WTC11 (cell line): ENCODE measurements at regions not wholly inside any gene's neighbourhood (a gene's known extent, or its start where the extent isn't known, plus 50 kb on each side); places are given as distances from the start of the nearest gene placed in this dataset.

Source experiments
- ATAC-seq: fragments of 200-7000 bp; cut with Tn5 transposase; 2 replicates; pipeline ENCODE4 v1.10.0; 2021; ENCODE audit warnings: mild to moderate bottlenecking, moderate library complexity
- CTCF ChIA-PET: fragments of 300-600 bp; sonication (Branson Sonifier 250); formaldehyde crosslinking; loops from one replicate; lab custom pipeline; 2021; ENCODE audit warnings: antibody characterized with exemption; lab: Charles Lee
- POLR2A ChIA-PET: fragments of 350-600 bp; sonication (Branson Sonifier 250); formaldehyde crosslinking; loops from one replicate; lab custom pipeline; 2021; ENCODE audit warnings: antibody characterized with exemption; lab: Charles Lee
- DNase-seq: peaks from one replicate; pipeline ENCODE4 v3.0.0; 2021; ENCODE audit warnings: low spot score
- H3K27ac Mint-ChIP-seq: 2 replicates; pipeline ENCODE4 v1.8.0; 2021; ENCODE audit warnings: mixed read lengths
- H3K27me3 Mint-ChIP-seq: 2 replicates; pipeline ENCODE4 v1.8.0; 2021; ENCODE audit warnings: low read depth, mild to moderate bottlenecking, moderate library complexity, mixed read lengths
- H3K36me3 Mint-ChIP-seq: 2 replicates; pipeline ENCODE4 v1.8.0; 2021; ENCODE audit warnings: mixed read lengths
- H3K4me1 Mint-ChIP-seq: 2 replicates; pipeline ENCODE4 v1.8.0; 2022; ENCODE audit warnings: mixed read lengths
- H3K4me3 Mint-ChIP-seq: 2 replicates; pipeline ENCODE4 v1.8.0; 2021; ENCODE audit warnings: mild to moderate bottlenecking, moderate library complexity, mixed read lengths
- H3K9me3 Mint-ChIP-seq: 2 replicates; pipeline ENCODE4 v1.8.0; 2021; ENCODE audit warnings: mixed read lengths
- CREB1 ChIP-seq: sonication (generic); formaldehyde crosslinking; IDR thresholded peaks from 2 replicates; pipeline ENCODE4 v1.8.0; 2023; ENCODE audit warnings: mild to moderate bottlenecking, missing genetic modification reagents
- FOXP1 ChIP-seq: sonication (generic); formaldehyde crosslinking; IDR thresholded peaks from 2 replicates; pipeline ENCODE4 v1.8.0; 2022; ENCODE audit warnings: missing genetic modification reagents, mild to moderate bottlenecking, moderate library complexity, borderline replicate concordance
- GTF2I ChIP-seq: fragments of 250-450 bp; sonication (Bioruptor Pico); conservative IDR thresholded peaks from 2 replicates; pipeline ENCODE4 v1.4.0; 2021; ENCODE audit warnings: mild to moderate bottlenecking
- IRF2 ChIP-seq: sonication (generic); formaldehyde crosslinking; IDR thresholded peaks from 2 replicates; pipeline ENCODE4 v1.8.0; 2022; ENCODE audit warnings: low read depth, missing genetic modification reagents, borderline replicate concordance
- JAZF1 ChIP-seq: fragments of 250-450 bp; sonication (Bioruptor Pico); IDR thresholded peaks from 2 replicates; pipeline ENCODE4 v1.9.0; 2021; ENCODE audit warnings: moderate library complexity, mild to moderate bottlenecking, inconsistent platforms
- JUN ChIP-seq: sonication (generic); formaldehyde crosslinking; IDR thresholded peaks from 2 replicates; pipeline ENCODE4 v1.8.0; 2023; ENCODE audit warnings: mild to moderate bottlenecking, missing genetic modification reagents
- OVOL2 ChIP-seq: fragments of 250-450 bp; sonication (Bioruptor Pico); IDR thresholded peaks from 2 replicates; pipeline ENCODE4 v1.9.0; 2021; ENCODE audit warnings: mild to moderate bottlenecking, borderline replicate concordance
- SP1 ChIP-seq: sonication (generic); formaldehyde crosslinking; conservative IDR thresholded peaks from 2 replicates; pipeline ENCODE4 v1.8.1; 2022; ENCODE audit warnings: missing genetic modification reagents
- TEAD4 ChIP-seq: sonication (generic); formaldehyde crosslinking; IDR thresholded peaks from 2 replicates; pipeline ENCODE4 v1.8.0; 2022; ENCODE audit warnings: mild to moderate bottlenecking, missing genetic modification reagents
- ZNF232 ChIP-seq: sonication (generic); formaldehyde crosslinking; IDR thresholded peaks from 2 replicates; pipeline ENCODE4 v1.8.0; 2022; ENCODE audit warnings: mild to moderate bottlenecking, missing genetic modification reagents
- ZNF416 ChIP-seq: fragments of 250-450 bp; sonication (Bioruptor Pico); IDR thresholded peaks from 2 replicates; pipeline ENCODE4 v1.9.0; 2021; ENCODE audit warnings: mild to moderate bottlenecking, inconsistent platforms
- TF ChIP-seq, protein P1 (sequence below): sonication (generic); formaldehyde crosslinking; conservative IDR thresholded peaks from 2 replicates; pipeline ENCODE4 v1.8.1; 2022; ENCODE audit warnings: mild to moderate bottlenecking, missing genetic modification reagents
- TF ChIP-seq, protein P2 (sequence below): sonication (generic); formaldehyde crosslinking; IDR thresholded peaks from 2 replicates; pipeline ENCODE4 v1.8.1; 2023; ENCODE audit warnings: mild to moderate bottlenecking, missing genetic modification reagents, moderate library complexity
- TF ChIP-seq, protein P3 (sequence below): fragments of 250-450 bp; sonication (Bioruptor Pico); IDR thresholded peaks from 2 replicates; pipeline ENCODE4 v1.9.0; 2021; ENCODE audit warnings: mild to moderate bottlenecking
- TF ChIP-seq, protein P4 (sequence below): fragments of 250-450 bp; sonication (Bioruptor Pico); IDR thresholded peaks from 2 replicates; pipeline ENCODE4 v1.9.0; 2021; ENCODE audit warnings: mild to moderate bottlenecking
- TF ChIP-seq, protein P5 (sequence below): sonication (generic); formaldehyde crosslinking; IDR thresholded peaks from 2 replicates; pipeline ENCODE4 v1.8.1; 2023; ENCODE audit warnings: mild to moderate bottlenecking, missing genetic modification reagents, borderline replicate concordance
- TF ChIP-seq, protein P6 (sequence below): fragments of 250-450 bp; sonication (Bioruptor Pico); IDR thresholded peaks from 2 replicates; pipeline ENCODE4 v1.9.0; 2021; ENCODE audit warnings: mild to moderate bottlenecking, borderline replicate concordance
- TF ChIP-seq, protein P7 (sequence below): sonication (generic); formaldehyde crosslinking; IDR thresholded peaks from 2 replicates; pipeline ENCODE4 v1.8.1; 2022; ENCODE audit warnings: low read depth, missing genetic modification reagents, borderline replicate concordance

DNA sequence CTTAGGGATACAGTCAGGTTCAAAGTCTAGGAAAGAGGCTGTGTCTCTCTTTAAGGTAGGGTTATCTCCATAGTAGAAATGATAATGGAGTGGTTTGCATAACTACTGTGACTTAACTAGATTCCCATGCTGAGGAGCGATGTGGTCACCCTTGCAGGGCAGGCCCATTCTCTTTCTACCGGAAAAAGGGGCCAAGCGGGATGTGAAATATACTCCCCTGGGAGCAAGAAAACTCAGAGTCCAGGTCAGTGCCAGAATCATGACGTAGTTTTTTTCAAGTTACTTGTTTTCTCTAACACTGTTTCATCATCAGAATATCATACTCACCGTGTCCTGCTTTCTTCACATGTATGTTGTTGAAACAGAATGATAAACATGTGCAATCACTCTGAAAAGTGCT is 649.0 kb upstream of the ANKRD30A start:
- no peaks in the 10 kb centered on the region for H3K36me3 Mint-ChIP-seq
- TF ChIP-seq TEAD4 (CRISPR knock-in tag) (no peak), SP1 (CRISPR knock-in tag) (no peak), ZNF232 (CRISPR knock-in tag) (no peak), OVOL2 (CRISPR knock-in tag) (no peak), IRF2 (CRISPR knock-in tag) (no peak), FOXP1 (CRISPR knock-in tag) (no peak), JUN (CRISPR knock-in tag) (no peak), CREB1 (CRISPR knock-in tag) (no peak), ZNF416 (no peak), GTF2I (CRISPR knock-in tag) (no peak), JAZF1 (CRISPR knock-in tag) (no peak)
- TF ChIP-seq, protein P1, sequence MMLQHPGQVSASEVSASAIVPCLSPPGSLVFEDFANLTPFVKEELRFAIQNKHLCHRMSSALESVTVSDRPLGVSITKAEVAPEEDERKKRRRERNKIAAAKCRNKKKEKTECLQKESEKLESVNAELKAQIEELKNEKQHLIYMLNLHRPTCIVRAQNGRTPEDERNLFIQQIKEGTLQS (CRISPR knock-in tag) = no peak
- TF ChIP-seq, protein P2, sequence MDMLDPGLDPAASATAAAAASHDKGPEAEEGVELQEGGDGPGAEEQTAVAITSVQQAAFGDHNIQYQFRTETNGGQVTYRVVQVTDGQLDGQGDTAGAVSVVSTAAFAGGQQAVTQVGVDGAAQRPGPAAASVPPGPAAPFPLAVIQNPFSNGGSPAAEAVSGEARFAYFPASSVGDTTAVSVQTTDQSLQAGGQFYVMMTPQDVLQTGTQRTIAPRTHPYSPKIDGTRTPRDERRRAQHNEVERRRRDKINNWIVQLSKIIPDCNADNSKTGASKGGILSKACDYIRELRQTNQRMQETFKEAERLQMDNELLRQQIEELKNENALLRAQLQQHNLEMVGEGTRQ (CRISPR knock-in tag) = no peak
- TF ChIP-seq, protein P3, sequence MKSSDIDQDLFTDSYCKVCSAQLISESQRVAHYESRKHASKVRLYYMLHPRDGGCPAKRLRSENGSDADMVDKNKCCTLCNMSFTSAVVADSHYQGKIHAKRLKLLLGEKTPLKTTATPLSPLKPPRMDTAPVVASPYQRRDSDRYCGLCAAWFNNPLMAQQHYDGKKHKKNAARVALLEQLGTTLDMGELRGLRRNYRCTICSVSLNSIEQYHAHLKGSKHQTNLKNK (CRISPR knock-in tag) = no peak
- TF ChIP-seq, protein P4, sequence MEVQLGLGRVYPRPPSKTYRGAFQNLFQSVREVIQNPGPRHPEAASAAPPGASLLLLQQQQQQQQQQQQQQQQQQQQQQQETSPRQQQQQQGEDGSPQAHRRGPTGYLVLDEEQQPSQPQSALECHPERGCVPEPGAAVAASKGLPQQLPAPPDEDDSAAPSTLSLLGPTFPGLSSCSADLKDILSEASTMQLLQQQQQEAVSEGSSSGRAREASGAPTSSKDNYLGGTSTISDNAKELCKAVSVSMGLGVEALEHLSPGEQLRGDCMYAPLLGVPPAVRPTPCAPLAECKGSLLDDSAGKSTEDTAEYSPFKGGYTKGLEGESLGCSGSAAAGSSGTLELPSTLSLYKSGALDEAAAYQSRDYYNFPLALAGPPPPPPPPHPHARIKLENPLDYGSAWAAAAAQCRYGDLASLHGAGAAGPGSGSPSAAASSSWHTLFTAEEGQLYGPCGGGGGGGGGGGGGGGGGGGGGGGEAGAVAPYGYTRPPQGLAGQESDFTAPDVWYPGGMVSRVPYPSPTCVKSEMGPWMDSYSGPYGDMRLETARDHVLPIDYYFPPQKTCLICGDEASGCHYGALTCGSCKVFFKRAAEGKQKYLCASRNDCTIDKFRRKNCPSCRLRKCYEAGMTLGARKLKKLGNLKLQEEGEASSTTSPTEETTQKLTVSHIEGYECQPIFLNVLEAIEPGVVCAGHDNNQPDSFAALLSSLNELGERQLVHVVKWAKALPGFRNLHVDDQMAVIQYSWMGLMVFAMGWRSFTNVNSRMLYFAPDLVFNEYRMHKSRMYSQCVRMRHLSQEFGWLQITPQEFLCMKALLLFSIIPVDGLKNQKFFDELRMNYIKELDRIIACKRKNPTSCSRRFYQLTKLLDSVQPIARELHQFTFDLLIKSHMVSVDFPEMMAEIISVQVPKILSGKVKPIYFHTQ (CRISPR knock-in tag) = no peak
- TF ChIP-seq, protein P5, sequence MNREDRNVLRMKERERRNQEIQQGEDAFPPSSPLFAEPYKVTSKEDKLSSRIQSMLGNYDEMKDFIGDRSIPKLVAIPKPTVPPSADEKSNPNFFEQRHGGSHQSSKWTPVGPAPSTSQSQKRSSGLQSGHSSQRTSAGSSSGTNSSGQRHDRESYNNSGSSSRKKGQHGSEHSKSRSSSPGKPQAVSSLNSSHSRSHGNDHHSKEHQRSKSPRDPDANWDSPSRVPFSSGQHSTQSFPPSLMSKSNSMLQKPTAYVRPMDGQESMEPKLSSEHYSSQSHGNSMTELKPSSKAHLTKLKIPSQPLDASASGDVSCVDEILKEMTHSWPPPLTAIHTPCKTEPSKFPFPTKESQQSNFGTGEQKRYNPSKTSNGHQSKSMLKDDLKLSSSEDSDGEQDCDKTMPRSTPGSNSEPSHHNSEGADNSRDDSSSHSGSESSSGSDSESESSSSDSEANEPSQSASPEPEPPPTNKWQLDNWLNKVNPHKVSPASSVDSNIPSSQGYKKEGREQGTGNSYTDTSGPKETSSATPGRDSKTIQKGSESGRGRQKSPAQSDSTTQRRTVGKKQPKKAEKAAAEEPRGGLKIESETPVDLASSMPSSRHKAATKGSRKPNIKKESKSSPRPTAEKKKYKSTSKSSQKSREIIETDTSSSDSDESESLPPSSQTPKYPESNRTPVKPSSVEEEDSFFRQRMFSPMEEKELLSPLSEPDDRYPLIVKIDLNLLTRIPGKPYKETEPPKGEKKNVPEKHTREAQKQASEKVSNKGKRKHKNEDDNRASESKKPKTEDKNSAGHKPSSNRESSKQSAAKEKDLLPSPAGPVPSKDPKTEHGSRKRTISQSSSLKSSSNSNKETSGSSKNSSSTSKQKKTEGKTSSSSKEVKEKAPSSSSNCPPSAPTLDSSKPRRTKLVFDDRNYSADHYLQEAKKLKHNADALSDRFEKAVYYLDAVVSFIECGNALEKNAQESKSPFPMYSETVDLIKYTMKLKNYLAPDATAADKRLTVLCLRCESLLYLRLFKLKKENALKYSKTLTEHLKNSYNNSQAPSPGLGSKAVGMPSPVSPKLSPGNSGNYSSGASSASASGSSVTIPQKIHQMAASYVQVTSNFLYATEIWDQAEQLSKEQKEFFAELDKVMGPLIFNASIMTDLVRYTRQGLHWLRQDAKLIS (CRISPR knock-in tag) = no peak
- TF ChIP-seq, protein P6, sequence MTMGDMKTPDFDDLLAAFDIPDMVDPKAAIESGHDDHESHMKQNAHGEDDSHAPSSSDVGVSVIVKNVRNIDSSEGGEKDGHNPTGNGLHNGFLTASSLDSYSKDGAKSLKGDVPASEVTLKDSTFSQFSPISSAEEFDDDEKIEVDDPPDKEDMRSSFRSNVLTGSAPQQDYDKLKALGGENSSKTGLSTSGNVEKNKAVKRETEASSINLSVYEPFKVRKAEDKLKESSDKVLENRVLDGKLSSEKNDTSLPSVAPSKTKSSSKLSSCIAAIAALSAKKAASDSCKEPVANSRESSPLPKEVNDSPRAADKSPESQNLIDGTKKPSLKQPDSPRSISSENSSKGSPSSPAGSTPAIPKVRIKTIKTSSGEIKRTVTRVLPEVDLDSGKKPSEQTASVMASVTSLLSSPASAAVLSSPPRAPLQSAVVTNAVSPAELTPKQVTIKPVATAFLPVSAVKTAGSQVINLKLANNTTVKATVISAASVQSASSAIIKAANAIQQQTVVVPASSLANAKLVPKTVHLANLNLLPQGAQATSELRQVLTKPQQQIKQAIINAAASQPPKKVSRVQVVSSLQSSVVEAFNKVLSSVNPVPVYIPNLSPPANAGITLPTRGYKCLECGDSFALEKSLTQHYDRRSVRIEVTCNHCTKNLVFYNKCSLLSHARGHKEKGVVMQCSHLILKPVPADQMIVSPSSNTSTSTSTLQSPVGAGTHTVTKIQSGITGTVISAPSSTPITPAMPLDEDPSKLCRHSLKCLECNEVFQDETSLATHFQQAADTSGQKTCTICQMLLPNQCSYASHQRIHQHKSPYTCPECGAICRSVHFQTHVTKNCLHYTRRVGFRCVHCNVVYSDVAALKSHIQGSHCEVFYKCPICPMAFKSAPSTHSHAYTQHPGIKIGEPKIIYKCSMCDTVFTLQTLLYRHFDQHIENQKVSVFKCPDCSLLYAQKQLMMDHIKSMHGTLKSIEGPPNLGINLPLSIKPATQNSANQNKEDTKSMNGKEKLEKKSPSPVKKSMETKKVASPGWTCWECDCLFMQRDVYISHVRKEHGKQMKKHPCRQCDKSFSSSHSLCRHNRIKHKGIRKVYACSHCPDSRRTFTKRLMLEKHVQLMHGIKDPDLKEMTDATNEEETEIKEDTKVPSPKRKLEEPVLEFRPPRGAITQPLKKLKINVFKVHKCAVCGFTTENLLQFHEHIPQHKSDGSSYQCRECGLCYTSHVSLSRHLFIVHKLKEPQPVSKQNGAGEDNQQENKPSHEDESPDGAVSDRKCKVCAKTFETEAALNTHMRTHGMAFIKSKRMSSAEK = no peak
- TF ChIP-seq, protein P7, sequence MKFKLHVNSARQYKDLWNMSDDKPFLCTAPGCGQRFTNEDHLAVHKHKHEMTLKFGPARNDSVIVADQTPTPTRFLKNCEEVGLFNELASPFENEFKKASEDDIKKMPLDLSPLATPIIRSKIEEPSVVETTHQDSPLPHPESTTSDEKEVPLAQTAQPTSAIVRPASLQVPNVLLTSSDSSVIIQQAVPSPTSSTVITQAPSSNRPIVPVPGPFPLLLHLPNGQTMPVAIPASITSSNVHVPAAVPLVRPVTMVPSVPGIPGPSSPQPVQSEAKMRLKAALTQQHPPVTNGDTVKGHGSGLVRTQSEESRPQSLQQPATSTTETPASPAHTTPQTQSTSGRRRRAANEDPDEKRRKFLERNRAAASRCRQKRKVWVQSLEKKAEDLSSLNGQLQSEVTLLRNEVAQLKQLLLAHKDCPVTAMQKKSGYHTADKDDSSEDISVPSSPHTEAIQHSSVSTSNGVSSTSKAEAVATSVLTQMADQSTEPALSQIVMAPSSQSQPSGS (CRISPR knock-in tag) = no peak
- peaks cover 5% of the 10 kb centered on the region; the same call in 1 of the 2 replicates for H3K9me3 Mint-ChIP-seq
- DNase-seq (no peak), ATAC-seq (no peak)
- no peak overlapping the region for H3K4me3 Mint-ChIP-seq
- ChIA-PET POLR2A (no interaction called here), CTCF (no interaction called here)
- no peaks in the 10 kb centered on the region for H3K27me3 Mint-ChIP-seq
- no peak overlapping the region for H3K27ac Mint-ChIP-seq
- peaks cover 3% of the 10 kb centered on the region; the same call in 1 of the 2 replicates for H3K4me1 Mint-ChIP-seq
